ENCODE measurements at regions not wholly inside any gene's neighbourhood (a gene's known extent, or its start where the extent isn't known, plus 50 kb on each side); places are given as distances from the start of the nearest gene placed in this dataset.
"Not testable (repeated sequence)": the region's sequence is repeated elsewhere in the genome, so short reads cannot be mapped to it uniquely, and the experiment has no call there.

DNA sequence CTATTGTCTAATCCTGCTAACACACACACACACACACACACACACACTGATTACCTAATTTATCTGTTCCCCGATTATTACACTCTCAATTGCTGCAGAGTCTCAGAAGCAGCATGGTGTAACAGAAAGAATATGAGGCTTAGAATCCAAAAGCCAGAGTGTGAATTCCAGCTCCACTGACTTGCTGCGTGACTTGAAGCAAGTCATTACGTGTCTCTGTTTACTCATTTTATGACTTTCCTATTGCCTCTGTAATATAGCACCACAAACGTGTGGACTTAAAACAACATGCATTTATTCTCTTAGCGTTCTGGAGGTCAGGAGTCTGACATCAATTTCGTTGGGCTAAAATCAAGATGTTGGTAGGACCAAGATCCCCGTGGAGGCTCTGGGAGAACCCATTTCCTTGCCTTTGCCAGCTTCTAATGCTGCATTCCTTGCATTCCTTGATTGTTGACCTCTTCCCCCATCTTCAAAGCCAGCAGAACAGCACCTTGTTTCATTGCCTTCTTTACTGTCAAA is 55.9 kb upstream of the ATP5PO start:
- DNase-seq (ENCODE audit: extremely low spot score) = no peak
- ChIA-PET POLR2A (no interaction called here), CTCF (no interaction called here)
- TF ChIP-seq BHLHE40 (IDR thresholded peaks at IDR 0.05; ENCODE audit: borderline replicate concordance) (no peak), ARNT (IDR thresholded peaks at IDR 0.05) (peak; percentile 99), TARDBP (IDR thresholded peaks at IDR 0.05) (no peak), FOXA1 (IDR thresholded peaks at IDR 0.05) (peak; percentile 62; the same call in 1 of the 2 replicates), SUZ12 (IDR thresholded peaks at IDR 0.05) (no peak), L3MBTL2 (conservative IDR thresholded peaks at IDR 0.05) (no peak), FOXM1 (IDR thresholded peaks at IDR 0.05; ENCODE audit: borderline replicate concordance) (no peak), LEF1 (IDR thresholded peaks at IDR 0.05; ENCODE audit: borderline replicate concordance) (no peak), FOXK2 (IDR thresholded peaks at IDR 0.05) (no peak), SP1 (IDR thresholded peaks at IDR 0.05) (no peak), NFRKB (IDR thresholded peaks at IDR 0.05) (no peak), CTBP1 (IDR thresholded peaks at IDR 0.05; ENCODE audit: borderline replicate concordance) (0 out of 2 replicates have a peak, but pooled peaks have one; percentile 34), ZNF384 (IDR thresholded peaks at IDR 0.05) (no peak), ELF4 (IDR thresholded peaks at IDR 0.05) (no peak), PKNOX1 (IDR thresholded peaks at IDR 0.05) (no peak), HDGF (IDR thresholded peaks at IDR 0.05; ENCODE audit: borderline replicate concordance) (no peak)

GRCh38 chr21:33969581-33969980 is 54.0 kb upstream of the ATP5PO start:
- ChIA-PET POLR2A (interaction anchor here (1.0 to 1.2 kb wide), 2 partner anchors 7 to 105 kb away, joined by 4 read pairs; no protein-coding TSS in a partner anchor), CTCF (no interaction called here)
- TF ChIP-seq CTBP1 (IDR thresholded peaks at IDR 0.05; ENCODE audit: borderline replicate concordance) (no peak), ELF4 (IDR thresholded peaks at IDR 0.05) (no peak), BHLHE40 (IDR thresholded peaks at IDR 0.05; ENCODE audit: borderline replicate concordance) (no peak), LEF1 (IDR thresholded peaks at IDR 0.05; ENCODE audit: borderline replicate concordance) (no peak), ZNF384 (IDR thresholded peaks at IDR 0.05) (no peak), FOXA1 (IDR thresholded peaks at IDR 0.05) (no peak), FOXK2 (IDR thresholded peaks at IDR 0.05) (no peak), NFRKB (IDR thresholded peaks at IDR 0.05) (no peak)
- no peak for DNase-seq (ENCODE audit: extremely low spot score)

DNA sequence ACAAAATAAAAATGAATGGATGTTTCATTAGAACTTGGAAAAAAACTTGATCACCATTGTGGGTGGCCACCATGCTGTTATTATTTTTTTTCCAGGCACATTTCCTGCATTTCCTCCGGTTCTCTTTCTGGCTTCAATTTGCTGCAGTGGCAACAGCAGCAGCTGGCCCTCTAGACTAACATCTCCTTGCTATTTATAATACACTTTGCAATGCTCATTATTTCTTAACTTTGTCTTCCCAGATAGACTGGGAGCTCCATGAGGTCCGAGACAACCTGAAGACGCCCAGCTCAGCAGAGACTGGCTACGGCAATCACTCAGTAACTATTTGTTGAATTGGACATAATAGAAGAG is 53.4 kb upstream of the ATP5PO start:
- no peak for DNase-seq (ENCODE audit: extremely low spot score)
- POLR2A ChIA-PET = interaction anchor here (1.2 kb wide), 1 partner anchor 106 kb away, joined by 4 read pairs; no protein-coding TSS in a partner anchor
- CTCF ChIA-PET = no interaction called here
- TF ChIP-seq FOXA1 (IDR thresholded peaks at IDR 0.05) = no peak
- no peak for TF ChIP-seq FOXM1 (IDR thresholded peaks at IDR 0.05; ENCODE audit: borderline replicate concordance)
- TF ChIP-seq HDGF (IDR thresholded peaks at IDR 0.05; ENCODE audit: borderline replicate concordance) = no peak
- TF ChIP-seq ELF4 (IDR thresholded peaks at IDR 0.05) = no peak
- TF ChIP-seq L3MBTL2 (conservative IDR thresholded peaks at IDR 0.05) = no peak
- no peak for TF ChIP-seq SP1 (IDR thresholded peaks at IDR 0.05)
- no peak for TF ChIP-seq ZNF384 (IDR thresholded peaks at IDR 0.05)
- no peak for TF ChIP-seq CTBP1 (IDR thresholded peaks at IDR 0.05; ENCODE audit: borderline replicate concordance)

DNA sequence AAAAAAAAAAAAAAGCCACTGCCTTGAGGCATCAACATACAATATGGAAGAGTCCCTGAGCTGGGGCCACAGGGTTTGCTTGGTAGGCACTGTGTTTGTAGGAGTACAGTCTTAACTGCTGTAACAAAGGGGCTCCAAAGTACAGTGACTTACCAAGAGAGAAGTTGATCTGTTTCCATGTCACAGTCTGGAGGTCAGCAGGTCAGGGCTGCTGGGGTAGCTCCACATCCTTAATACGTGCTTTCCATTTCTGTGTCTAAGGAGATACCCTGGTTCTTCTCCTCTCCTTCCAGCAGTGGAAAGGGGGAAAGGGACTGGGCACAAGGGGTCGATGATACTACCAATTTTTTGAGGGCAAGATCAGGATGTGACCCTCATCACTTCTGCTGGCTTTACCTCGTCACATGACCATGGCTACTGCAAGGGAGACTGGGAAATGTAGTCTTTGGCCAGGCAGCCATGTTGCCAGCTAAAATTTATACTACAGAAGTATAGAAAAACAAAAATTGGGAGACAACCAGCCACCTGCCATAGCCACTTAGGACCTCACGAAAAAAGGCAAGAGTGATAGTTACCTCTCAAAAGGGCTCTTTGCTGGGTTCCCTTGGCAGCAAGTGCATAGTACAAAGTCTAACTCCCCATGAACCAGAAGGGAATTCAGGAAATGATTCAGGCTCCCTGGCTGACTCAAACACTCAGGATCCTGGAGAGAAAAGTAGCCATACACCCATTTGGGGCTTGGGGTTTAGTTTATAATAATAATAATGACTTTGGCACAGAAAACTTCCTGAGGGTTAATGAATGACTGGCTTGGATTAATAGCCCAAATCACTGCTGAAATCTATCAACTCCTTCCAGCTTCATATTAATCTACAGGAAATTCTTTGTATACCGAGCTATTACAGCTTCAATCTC is 52.7 kb upstream of the ATP5PO start:
- ChIA-PET CTCF (no interaction called here), POLR2A (interaction anchor here (1.2 kb wide), 1 partner anchor 106 kb away, joined by 4 read pairs; no protein-coding TSS in a partner anchor)
- peak; percentile 53 for DNase-seq (ENCODE audit: extremely low spot score)
- no peak for TF ChIP-seq ELF4 (IDR thresholded peaks at IDR 0.05)
- no peak for TF ChIP-seq ZNF384 (IDR thresholded peaks at IDR 0.05)
- no peak for TF ChIP-seq FOXM1 (IDR thresholded peaks at IDR 0.05; ENCODE audit: borderline replicate concordance)
- TF ChIP-seq PKNOX1 (IDR thresholded peaks at IDR 0.05) = no peak
- TF ChIP-seq NFRKB (IDR thresholded peaks at IDR 0.05) = no peak
- TF ChIP-seq L3MBTL2 (conservative IDR thresholded peaks at IDR 0.05) = no peak
- TF ChIP-seq LEF1 (IDR thresholded peaks at IDR 0.05; ENCODE audit: borderline replicate concordance) = no peak
- TF ChIP-seq FOXA1 (IDR thresholded peaks at IDR 0.05) = no peak
- TF ChIP-seq CTBP1 (IDR thresholded peaks at IDR 0.05; ENCODE audit: borderline replicate concordance) = no peak
- TF ChIP-seq TARDBP (IDR thresholded peaks at IDR 0.05) = no peak
- TF ChIP-seq ARNT (IDR thresholded peaks at IDR 0.05) = no peak
- no peak for TF ChIP-seq SUZ12 (IDR thresholded peaks at IDR 0.05)

- ChIA-PET CTCF (interaction anchor here (0.6 to 1.5 kb wide), 2 partner anchors 43 to 105 kb away, joined by 3 to 5 read pairs; no protein-coding TSS in a partner anchor), POLR2A (no interaction called here)
- no peak for TF ChIP-seq SUZ12 (IDR thresholded peaks at IDR 0.05)
- no peak for DNase-seq (ENCODE audit: extremely low spot score)
Measured at GRCh38 chr21:33967086-33967571, 51.5 kb upstream of the ATP5PO start.

DNA sequence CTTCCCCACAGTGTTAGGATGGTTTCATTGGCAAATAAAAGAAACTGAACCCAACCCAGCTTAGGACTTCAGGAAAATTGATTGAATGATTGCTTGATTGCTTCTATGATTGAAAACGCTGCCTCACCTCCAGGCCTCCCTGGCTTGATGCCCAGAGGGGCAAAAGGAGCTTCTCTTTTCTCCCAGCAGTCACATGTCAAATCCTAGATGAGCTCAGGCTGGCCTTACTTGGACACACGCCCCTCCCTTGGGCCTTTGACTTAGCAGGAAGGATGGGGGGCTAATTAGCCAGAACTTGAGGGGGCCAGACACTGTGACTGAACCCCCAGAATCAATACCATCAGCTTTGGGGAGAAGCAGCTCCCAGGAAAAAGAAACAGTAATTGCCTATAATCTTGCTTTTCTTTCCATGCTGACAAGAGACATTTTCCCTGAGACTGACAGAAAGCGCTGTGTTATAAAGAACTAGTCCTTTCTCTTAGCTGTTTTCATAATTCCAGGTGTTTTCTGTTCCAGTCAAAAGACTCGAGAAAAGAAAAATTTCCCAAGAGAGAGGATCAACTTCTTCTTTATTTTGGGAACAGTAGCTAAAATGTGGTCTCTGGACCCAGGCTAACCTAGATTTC is 50.8 kb upstream of the ATP5PO start:
- POLR2A ChIA-PET = no interaction called here
- TF ChIP-seq ZNF384 (IDR thresholded peaks at IDR 0.05) = no peak
- TF ChIP-seq FOXM1 (IDR thresholded peaks at IDR 0.05; ENCODE audit: borderline replicate concordance) = no peak
- no peak for TF ChIP-seq SP1 (IDR thresholded peaks at IDR 0.05)
- TF ChIP-seq ARNT (IDR thresholded peaks at IDR 0.05) = no peak
- no peak for TF ChIP-seq FOXA1 (IDR thresholded peaks at IDR 0.05)
- TF ChIP-seq NFRKB (IDR thresholded peaks at IDR 0.05) = no peak
- no peak for TF ChIP-seq PKNOX1 (IDR thresholded peaks at IDR 0.05)
- DNase-seq (ENCODE audit: extremely low spot score) = no peak
- CTCF ChIA-PET = interaction anchor here (0.6 to 1.5 kb wide), 2 partner anchors 43 to 106 kb away, joined by 3 to 5 read pairs; no protein-coding TSS in a partner anchor

DNA sequence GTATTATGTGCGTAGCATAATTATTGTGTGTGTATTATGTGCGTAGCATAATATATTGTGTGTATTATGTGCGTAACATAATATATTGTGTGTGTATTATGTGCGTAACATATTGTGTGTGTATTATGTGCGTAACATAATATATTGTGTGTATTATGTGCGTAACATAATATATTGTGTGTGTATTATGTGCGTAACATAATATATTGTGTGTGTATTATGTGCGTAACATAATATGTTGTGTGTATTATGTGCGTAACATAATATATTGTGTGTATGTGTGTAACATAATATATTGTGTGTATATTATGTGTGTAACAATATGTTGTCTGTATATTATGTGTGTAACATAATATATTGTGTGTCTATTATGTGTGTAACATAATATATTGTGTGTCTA is 50.1 kb upstream of the ATP5PO start:
- DNase-seq (ENCODE audit: extremely low spot score); POLR2A ChIA-PET: not testable (repeated sequence)
- CTCF ChIA-PET = interaction anchor here (1.5 kb wide), 1 partner anchor 42 kb away, joined by 5 read pairs; no protein-coding TSS in a partner anchor
